H1 (cell line): ENCODE measurements at regions not wholly inside any gene's neighbourhood (a gene's known extent, or its start where the extent isn't known, plus 50 kb on each side); places are given as distances from the start of the nearest gene placed in this dataset.

Experiments
- CTCF ChIA-PET: fragments of 300-600 bp; sonication (Branson Sonifier 250); formaldehyde crosslinking; loops from one replicate; lab custom pipeline; 2021; ENCODE audit not compliant: partially characterized antibody; lab: Charles Lee
- POLR2A ChIA-PET: fragments of 300-600 bp; sonication (Branson Sonifier 250); formaldehyde crosslinking; loops from one replicate; lab custom pipeline; 2021; ENCODE audit warnings: inconsistent platforms; ENCODE audit not compliant: partially characterized antibody; lab: Charles Lee
- DNase-seq, 2 experiments: peaks; one replicate each; pipeline versions ENCODE4 v3.0.0 to v3.0.0-alpha.2; 2010 to 2022; ENCODE audit warnings: low spot score in 2 of 2, low read depth in 1 of 2, mixed read lengths in 1 of 2
- FAIRE-seq: peaks from 2 replicates; lab custom pipeline; 2011; peaks lifted over from hg19 to GRCh38; lab: Jason Lieb, UNC
- H2AFZ ChIP-seq: 2 replicates; pipeline ENCODE4 v1.8.1; 2012; ENCODE audit warnings: low read length, inconsistent platforms
- H2AK5ac ChIP-seq: 2 replicates; pipeline ENCODE4 v1.6.1; 2013; ENCODE audit warnings: low read depth, low read length
- H2BK120ac ChIP-seq: replicated peaks from 2 replicates; pipeline ENCODE3; 2013; ENCODE audit warnings: low read depth, low read length, inconsistent platforms
- H2BK12ac ChIP-seq: 2 replicates; pipeline ENCODE4 v1.6.1; 2013; ENCODE audit warnings: low read depth, low read length
- H2BK15ac ChIP-seq: 2 replicates; pipeline ENCODE4 v1.6.1; 2013; ENCODE audit warnings: low read length
- H2BK20ac ChIP-seq: 2 replicates; pipeline ENCODE4 v1.6.1; 2013; ENCODE audit warnings: low read length
- H2BK5ac ChIP-seq: 2 replicates; pipeline ENCODE4 v1.6.1; 2013; ENCODE audit warnings: low read depth, low read length
- H3K14ac ChIP-seq: 2 replicates; pipeline ENCODE4 v1.6.1; 2013; ENCODE audit warnings: inconsistent platforms; ENCODE audit not compliant: insufficient read length
- H3K18ac ChIP-seq: 2 replicates; pipeline ENCODE4 v1.6.1; 2013; ENCODE audit warnings: low read length; ENCODE audit errors: extremely low read depth
- H3K23ac ChIP-seq: 2 replicates; pipeline ENCODE4 v1.6.1; 2013; ENCODE audit warnings: inconsistent platforms; ENCODE audit not compliant: insufficient read length
- H3K23me2 ChIP-seq: 2 replicates; pipeline ENCODE4 v1.6.1; 2013; ENCODE audit warnings: low read depth, low read length
- H3K27ac ChIP-seq: 2 replicates; pipeline ENCODE4 v1.6.1; 2011; ENCODE audit warnings: low read depth, low read length, inconsistent platforms
- H3K27me3 ChIP-seq, 4 experiments: replicated peaks in 1 of 4; 1 replicate in 1 of 4; 2 replicates in 3 of 4; pipeline versions ENCODE4 v1.6.1 to v1.8.1; 2011 to 2013; ENCODE audit warnings: low read length in 3 of 4, mild to moderate bottlenecking in 3 of 4, inconsistent platforms in 2 of 4, mixed read lengths in 2 of 4, moderate library complexity in 1 of 4; ENCODE audit not compliant: control insufficient read depth in 3 of 4, insufficient read depth in 3 of 4; ENCODE audit errors: extremely low read depth in 1 of 4
- H3K36me3 ChIP-seq, 4 experiments: 2 replicates each; pipeline versions ENCODE4 v1.6.1 to v1.8.1; 2011 to 2013; ENCODE audit warnings: mild to moderate bottlenecking in 4 of 4, low read length in 3 of 4, moderate library complexity in 2 of 4, control low read depth in 1 of 4, inconsistent platforms in 1 of 4; ENCODE audit not compliant: insufficient read depth in 4 of 4, control insufficient read depth in 2 of 4
- H3K4ac ChIP-seq: replicated peaks from 2 replicates; pipeline ENCODE3; 2013; ENCODE audit warnings: low read length, low read depth, mixed read lengths, inconsistent platforms; ENCODE audit not compliant: insufficient read length
- H3K4me1 ChIP-seq, 4 experiments: replicated peaks in 1 of 4; 1 replicate in 1 of 4; 2 replicates in 3 of 4; pipeline versions ENCODE4 v1.6.1 to v1.8.1; 2011 to 2013; ENCODE audit warnings: low read length in 3 of 4, inconsistent platforms in 2 of 4, mixed read lengths in 1 of 4; ENCODE audit not compliant: insufficient read depth in 4 of 4, control insufficient read depth in 3 of 4
- H3K4me2 ChIP-seq, 2 experiments: 2 replicates each; pipeline versions ENCODE4 v1.6.1 to v1.8.1; 2011 to 2013; ENCODE audit warnings: low read depth in 2 of 2, low read length in 2 of 2, control low read depth in 1 of 2, inconsistent platforms in 1 of 2, mild to moderate bottlenecking in 1 of 2; ENCODE audit not compliant: insufficient read depth in 1 of 2
- H3K4me3 ChIP-seq, 4 experiments: fragments of 200-600, 300-600 bp in 1 of 4; sonication (generic), shearing (Covaris generic), sonication (Bioruptor Twin) in 1 of 4; 2 replicates each; pipeline versions ENCODE4 v1.5.1 to v1.8.1; 2011 to 2016; ENCODE audit warnings: low read length in 4 of 4, low read depth in 3 of 4, control low read depth in 2 of 4, inconsistent platforms in 2 of 4, mild to moderate bottlenecking in 2 of 4, mixed read lengths in 1 of 4, moderate library complexity in 1 of 4; ENCODE audit not compliant: insufficient read depth in 2 of 4; ENCODE audit errors: extremely low read depth in 1 of 4
- H3K56ac ChIP-seq: replicated peaks from 2 replicates; pipeline ENCODE3; 2013; ENCODE audit warnings: low read depth, mild to moderate bottlenecking, mixed read lengths, low read length, inconsistent platforms; ENCODE audit not compliant: insufficient read length
- H3K79me1 ChIP-seq: 2 replicates; pipeline ENCODE4 v1.6.1; 2013; ENCODE audit warnings: low read depth, low read length, control low read depth
- H3K79me2 ChIP-seq, 2 experiments: 2 replicates each; pipeline versions ENCODE4 v1.6.1 to v1.8.1; 2012 to 2013; ENCODE audit warnings: low read length in 2 of 2, mild to moderate bottlenecking in 2 of 2, inconsistent platforms in 1 of 2; ENCODE audit not compliant: insufficient read depth in 2 of 2, control insufficient read depth in 1 of 2
- H3K9ac ChIP-seq, 4 experiments: replicated peaks in 1 of 4; 1 replicate in 1 of 4; 2 replicates in 3 of 4; pipeline versions ENCODE4 v1.6.1 to v1.8.1; 2011 to 2013; ENCODE audit warnings: low read depth in 3 of 4, low read length in 3 of 4, control low read depth in 2 of 4, mild to moderate bottlenecking in 2 of 4, moderate library complexity in 2 of 4, inconsistent platforms in 1 of 4; ENCODE audit errors: extremely low read depth in 1 of 4
- H3K9me3 ChIP-seq, 2 experiments: 2 replicates each; pipeline versions ENCODE4 v1.6.1 to v1.8.1; 2012 to 2013; ENCODE audit warnings: mild to moderate bottlenecking in 2 of 2, moderate library complexity in 2 of 2, control low read depth in 1 of 2, inconsistent platforms in 1 of 2, low read depth in 1 of 2, low read length in 1 of 2, mixed read lengths in 1 of 2; ENCODE audit not compliant: insufficient read depth in 2 of 2
- H4K20me1 ChIP-seq, 2 experiments: replicated peaks in 1 of 2; 2 replicates each; pipeline versions ENCODE3 to v1.8.1; 2011 to 2013; ENCODE audit warnings: inconsistent platforms in 2 of 2, low read length in 2 of 2, mild to moderate bottlenecking in 1 of 2; ENCODE audit not compliant: insufficient read depth in 2 of 2, control insufficient read depth in 1 of 2
- H4K5ac ChIP-seq: 2 replicates; pipeline ENCODE4 v1.6.1; 2013; ENCODE audit warnings: low read length, low read depth, mixed read lengths, inconsistent platforms; ENCODE audit not compliant: insufficient read length
- H4K8ac ChIP-seq: 2 replicates; pipeline ENCODE4 v1.8.0; 2013; ENCODE audit warnings: mild to moderate bottlenecking, moderate library complexity, low read length, inconsistent platforms; ENCODE audit not compliant: insufficient read depth; ENCODE audit errors: extremely low read depth
- H4K91ac ChIP-seq: replicated peaks from 2 replicates; pipeline ENCODE3; 2013; ENCODE audit warnings: low read length, mixed read lengths, inconsistent platforms; ENCODE audit not compliant: insufficient read length
- ASH2L ChIP-seq: fragments of 200-600, 300-600 bp; sonication (generic); IDR thresholded peaks from one replicate; pipeline ENCODE4 v1.7.1; 2017; ENCODE audit warnings: low read length
- ATF3 ChIP-seq: IDR thresholded peaks from 2 replicates; pipeline ENCODE4 v1.6.1; 2011; ENCODE audit warnings: low read depth, mild to moderate bottlenecking, low read length; ENCODE audit not compliant: insufficient read depth
- GABPA ChIP-seq: IDR thresholded peaks from 2 replicates; pipeline ENCODE4 v1.6.1; 2011; ENCODE audit warnings: mild to moderate bottlenecking, low read length, moderate library complexity, borderline replicate concordance; ENCODE audit not compliant: insufficient read depth
- JUN ChIP-seq: IDR thresholded peaks from 2 replicates; pipeline ENCODE4 v1.6.1; 2011; ENCODE audit warnings: low read depth, mild to moderate bottlenecking, improper control_type of control experiment, low read length
- JUND ChIP-seq: IDR thresholded peaks from 2 replicates; pipeline ENCODE4 v1.6.1; 2011; ENCODE audit warnings: mild to moderate bottlenecking, improper control_type of control experiment, low read length
- MAFK ChIP-seq: IDR thresholded peaks from 2 replicates; pipeline ENCODE4 v1.6.1; 2012; ENCODE audit warnings: low read depth, mild to moderate bottlenecking, improper control_type of control experiment, low read length
- POU5F1 ChIP-seq: IDR thresholded peaks from 2 replicates; pipeline ENCODE4 v1.6.1; 2011; ENCODE audit warnings: low read depth, mild to moderate bottlenecking, low read length, moderate library complexity
- SAP30 ChIP-seq: fragments of 300-600 bp; sonication (generic); IDR thresholded peaks from 2 replicates; pipeline ENCODE4 v1.7.1; 2012; ENCODE audit warnings: low read length, moderate library complexity, mild to moderate bottlenecking, inconsistent platforms; ENCODE audit not compliant: insufficient read depth, insufficient replicate concordance
- SP2 ChIP-seq: IDR thresholded peaks from 2 replicates; pipeline ENCODE4 v1.6.1; 2012; ENCODE audit warnings: mild to moderate bottlenecking, low read length, inconsistent platforms
- TCF12 ChIP-seq: IDR thresholded peaks from 2 replicates; pipeline ENCODE4 v1.6.1; 2011; ENCODE audit warnings: low read depth, mild to moderate bottlenecking, low read length
- TEAD4 ChIP-seq: IDR thresholded peaks from 2 replicates; pipeline ENCODE4 v1.6.1; 2012; ENCODE audit warnings: low read depth, low read length, inconsistent platforms, mixed read lengths
- USF2 ChIP-seq: IDR thresholded peaks from 2 replicates; pipeline ENCODE4 v1.6.1; 2011; ENCODE audit warnings: low read length, improper control_type of control experiment
- WGBS, 2 experiments: shearing (Covaris generic) in 1 of 2; methylation state at CpG; one replicate each; pipeline versions ENCODE4 v1.1.6 to v1.1.7; 2013 to 2015; ENCODE audit warnings: low lambda C conversion rate in 2 of 2, mixed read lengths in 2 of 2, inconsistent platforms in 1 of 2, low coverage in 1 of 2, missing lambda C conversion rate in 1 of 2; ENCODE audit not compliant: insufficient replicate concordance in 2 of 2, insufficient coverage in 1 of 2, insufficient read length in 1 of 2; ENCODE audit errors: extremely low coverage in 1 of 2, missing lambda C conversion rate in 1 of 2; 5-methylcytosine and 5-hydroxymethylcytosine counted together

GRCh38 chr3:159455741-159456181, 532.9 kb upstream of the IL12A start:
- peaks cover 2 to 9% (median 8%) of the 10 kb centered on the region in 4 experiments; a peak in 4 of 7 replicates for H3K4me1 ChIP-seq
- WGBS, 2 experiments = 89% methylated on average over 5 of the region's 5 CpGs; no CpG with 5 or more reads in 1 of the 2 experiments
- no peak overlapping the region for H2BK15ac ChIP-seq
- H2AK5ac ChIP-seq = no peak overlapping the region
- H3K27ac ChIP-seq = no peak overlapping the region
- no peak overlapping the region for H3K56ac ChIP-seq
- no peak overlapping the region for H3K18ac ChIP-seq
- H2BK20ac ChIP-seq = no peak overlapping the region
- no peak overlapping the region for H3K9ac ChIP-seq
- no peak overlapping the region for H2BK120ac ChIP-seq
- FAIRE-seq (no peak), DNase-seq (no peak)
- H3K9me3 ChIP-seq = no peaks in the 10 kb centered on the region
- no peaks in the 10 kb centered on the region for H3K79me1 ChIP-seq
- no peak overlapping the region for H4K5ac ChIP-seq
- no peak overlapping the region for H4K8ac ChIP-seq
- H3K4me3 ChIP-seq = no peak overlapping the region
- H3K4me2 ChIP-seq = no peak overlapping the region
- no peak overlapping the region; the same call in 1 of the 2 replicates for H2AFZ ChIP-seq
- no peak overlapping the region for H4K91ac ChIP-seq
- no peaks in the 10 kb centered on the region for H3K23me2 ChIP-seq
- H4K20me1 ChIP-seq = no peaks in the 10 kb centered on the region
- no peak overlapping the region for H3K4ac ChIP-seq
- no peaks in the 10 kb centered on the region for H3K27me3 ChIP-seq
- H3K79me2 ChIP-seq = no peaks in the 10 kb centered on the region
- H3K23ac ChIP-seq = no peak overlapping the region
- H3K36me3 ChIP-seq = no peaks in the 10 kb centered on the region
- no peak overlapping the region for H2BK5ac ChIP-seq
- CTCF ChIA-PET = interaction anchor here (1.0 to 1.3 kb wide), 3 partner anchors 13 to 134 kb away, joined by 3 to 4 read pairs (median 3); no protein-coding TSS in a partner anchor
- TF ChIP-seq USF2 (no peak), JUND (no peak), TEAD4 (no peak), GABPA (no peak), SP2 (no peak), MAFK (no peak), SAP30 (no peak), ASH2L (no peak), POU5F1 (no peak), ATF3 (no peak), JUN (no peak), TCF12 (no peak)
- H2BK12ac ChIP-seq = no peak overlapping the region
- H3K14ac ChIP-seq = no peak overlapping the region
- POLR2A ChIA-PET = no interaction called here
